CD4-positive, alpha-beta T cell treated with Interferon gamma for 1 hour (primary cell): ENCODE measurements at regions not wholly inside any gene's neighbourhood (a gene's known extent, or its start where the extent isn't known, plus 50 kb on each side); places are given as distances from the start of the nearest gene placed in this dataset.
"Not testable (repeated sequence)": the region's sequence is repeated elsewhere in the genome, so short reads cannot be mapped to it uniquely, and the experiment has no call there.

Experiments
- DNase-seq: peaks from one replicate; pipeline ENCODE4 v3.0.0-alpha.2; 2020

GRCh38 chr5:72692651-72693442 is 123.6 kb upstream of the TNPO1 start:
- DNase-seq: no peak

GRCh38 chr5:72692231-72692637 is 124.2 kb upstream of the TNPO1 start:
- no peak for DNase-seq

GRCh38 chr5:72691751-72692150 is 124.7 kb upstream of the TNPO1 start:
- DNase-seq: no peak

GRCh38 chr5:72688916-72689315 is 127.5 kb upstream of the TNPO1 start:
- no peak for DNase-seq

- DNase-seq: no peak
These were observed 129.2 kb upstream of the TNPO1 start for GRCh38 chr5:72687288-72687687.

GRCh38 chr5:72682561-72682960 is 133.9 kb upstream of the TNPO1 start:
- no peak for DNase-seq

- DNase-seq: no peak
These were observed 134.7 kb upstream of the TNPO1 start for GRCh38 chr5:72681781-72682180.

GRCh38 chr5:72677447-72677846 is 139.0 kb upstream of the TNPO1 start:
- no peak for DNase-seq

- not testable (repeated sequence) for DNase-seq
These were observed 139.6 kb upstream of the TNPO1 start for GRCh38 chr5:72676831-72677230.

- DNase-seq: no peak
These were observed 142.8 kb upstream of the TNPO1 start for GRCh38 chr5:72673623-72674022.

- no peak for DNase-seq
These were observed 143.3 kb upstream of the TNPO1 start for GRCh38 chr5:72673180-72673579.

GRCh38 chr5:72667708-72668107 is 148.8 kb upstream of the TNPO1 start:
- no peak for DNase-seq

GRCh38 chr5:72662936-72663335 is 153.5 kb upstream of the TNPO1 start:
- DNase-seq: no peak

- no peak for DNase-seq
These were observed 154.2 kb upstream of the TNPO1 start for GRCh38 chr5:72662305-72662704.

- no peak for DNase-seq
These were observed 154.2 kb upstream of the ZNF366 start for GRCh38 chr5:72661405-72661804.

- no peak for DNase-seq
These were observed 152.5 kb upstream of the ZNF366 start for GRCh38 chr5:72659726-72660125.

GRCh38 chr5:72658761-72659540 is 151.7 kb upstream of the ZNF366 start:
- no peak for DNase-seq

- DNase-seq: no peak
These were observed 151.0 kb upstream of the ZNF366 start for GRCh38 chr5:72658161-72658560.

GRCh38 chr5:72656756-72657513 is 149.7 kb upstream of the ZNF366 start:
- DNase-seq: no peak

GRCh38 chr5:72656331-72656730 is 149.1 kb upstream of the ZNF366 start:
- DNase-seq: no peak

GRCh38 chr5:72654231-72654630 is 147.0 kb upstream of the ZNF366 start:
- no peak for DNase-seq

- no peak for DNase-seq
These were observed 146.4 kb upstream of the ZNF366 start for GRCh38 chr5:72653586-72653985.

- DNase-seq: no peak
These were observed 144.6 kb upstream of the ZNF366 start for GRCh38 chr5:72651779-72652178.

GRCh38 chr5:72651109-72651508 is 143.9 kb upstream of the ZNF366 start:
- DNase-seq: no peak
